Mucosa of gallbladder (tissue), 1 donor: ENCODE measurements at regions not wholly inside any gene's neighbourhood (a gene's known extent, or its start where the extent isn't known, plus 50 kb on each side); places are given as distances from the start of the nearest gene placed in this dataset.

Source experiments
- DNase-seq: peaks from one replicate; pipeline ENCODE4 v3.0.0-alpha.2; 2020; ENCODE audit warnings: low spot score
- donor health status: DM: no; HTN: no; CAD: no.

GRCh38 chr3:72490688-72491435 is 357.4 kb downstream of the SHQ1 start:
- no peak for DNase-seq

DNA sequence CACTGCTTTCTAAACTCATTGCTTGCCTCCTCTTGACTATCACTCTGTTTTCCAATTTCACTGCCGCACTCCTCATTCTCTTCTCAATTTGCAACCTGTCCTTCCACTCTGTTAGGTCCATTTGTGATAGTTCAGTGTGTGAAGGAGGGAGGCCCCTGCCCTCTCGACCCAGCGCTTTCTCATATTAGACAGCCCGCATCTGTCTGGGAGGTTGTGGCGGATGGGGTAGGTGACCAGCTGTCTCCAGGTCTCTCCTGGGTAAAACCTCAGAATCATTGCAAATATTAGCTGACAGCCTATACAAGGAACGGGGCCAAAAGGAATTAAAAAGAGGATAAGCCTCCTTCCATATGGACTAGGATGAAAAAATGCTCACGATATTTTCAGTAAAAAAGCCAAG is 358.3 kb downstream of the SHQ1 start:
- no peak for DNase-seq

DNA sequence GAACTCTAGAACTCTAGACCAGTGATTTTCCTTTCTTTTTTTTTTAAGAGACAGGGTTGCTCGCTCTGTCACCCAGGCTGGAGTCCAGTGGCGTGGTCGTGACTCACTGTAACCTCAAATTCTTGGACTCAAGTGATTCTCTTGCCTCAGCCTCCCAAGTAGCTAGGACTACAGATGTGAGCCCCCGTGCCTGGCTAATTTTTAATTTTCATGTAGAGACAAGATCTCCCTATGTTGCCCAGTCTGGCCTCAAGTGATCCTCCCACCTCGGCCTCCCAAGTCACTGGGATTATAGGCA is 359.6 kb downstream of the SHQ1 start:
- DNase-seq: no peak

- no peak for DNase-seq
These were observed 360.1 kb downstream of the SHQ1 start for GRCh38 chr3:72487946-72488737.

DNA sequence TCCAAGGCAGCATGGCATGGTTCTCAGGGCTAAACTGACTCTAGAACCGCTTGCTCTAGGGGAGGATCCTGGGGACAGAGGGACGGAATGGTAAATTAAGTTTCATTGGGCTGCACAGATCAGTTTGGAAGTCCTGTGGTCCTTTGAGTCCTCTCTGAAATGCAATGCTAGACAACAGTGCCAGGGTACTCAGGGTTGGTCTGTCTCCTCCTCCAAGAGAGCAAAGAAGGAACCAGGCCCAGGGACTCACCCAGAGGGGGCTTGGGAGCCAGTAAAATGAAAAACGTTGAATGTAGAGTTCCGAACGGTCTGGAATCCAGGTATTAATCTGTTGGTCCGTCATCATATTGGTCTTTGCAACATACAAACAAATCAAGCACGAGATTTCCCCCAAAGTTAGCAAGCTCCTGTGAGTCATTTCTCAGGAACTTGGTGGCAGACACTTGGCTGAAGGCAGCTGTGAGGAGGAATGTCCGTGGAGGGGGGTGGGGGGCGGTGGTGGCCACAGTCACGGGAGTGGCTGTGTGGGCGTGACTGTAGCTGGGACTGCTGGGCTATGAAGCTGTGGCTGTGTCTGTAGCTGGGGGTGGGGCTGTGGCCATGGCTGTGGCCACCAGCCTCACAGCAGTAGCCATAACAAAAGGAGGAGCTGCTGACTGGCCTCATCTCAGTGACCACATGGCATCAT is 361.0 kb downstream of the SHQ1 start:
- DNase-seq: peak; percentile 72

- peak; percentile 14 for DNase-seq
These were observed 362.6 kb downstream of the SHQ1 start for GRCh38 chr3:72485641-72486040.

DNA sequence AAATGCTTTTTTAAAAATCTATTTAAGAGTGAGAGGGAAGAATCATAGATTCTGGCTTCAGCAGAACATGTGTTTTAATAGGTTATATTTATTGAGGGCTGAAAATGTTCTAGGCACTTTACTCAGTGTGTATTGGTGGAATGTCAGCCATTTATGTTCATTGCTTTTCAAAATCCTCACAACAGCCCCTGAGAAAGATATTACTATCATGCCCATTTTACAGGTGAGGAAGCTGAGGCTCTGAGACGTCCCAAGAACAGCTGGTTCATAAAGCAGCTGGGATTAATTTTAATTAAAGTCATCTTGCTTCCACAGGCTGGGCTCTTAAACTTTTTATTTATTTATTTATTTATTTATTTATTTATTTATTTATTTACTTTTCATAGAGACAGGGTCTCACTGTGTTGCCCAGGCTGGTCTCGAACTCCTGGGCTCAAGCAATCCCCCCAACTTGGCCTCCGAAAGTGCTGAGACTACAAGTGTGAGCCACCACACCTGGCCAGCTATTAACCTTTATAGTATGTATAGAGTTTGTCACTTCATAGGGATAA is 364.6 kb downstream of the SHQ1 start:
- DNase-seq: no peak

DNA sequence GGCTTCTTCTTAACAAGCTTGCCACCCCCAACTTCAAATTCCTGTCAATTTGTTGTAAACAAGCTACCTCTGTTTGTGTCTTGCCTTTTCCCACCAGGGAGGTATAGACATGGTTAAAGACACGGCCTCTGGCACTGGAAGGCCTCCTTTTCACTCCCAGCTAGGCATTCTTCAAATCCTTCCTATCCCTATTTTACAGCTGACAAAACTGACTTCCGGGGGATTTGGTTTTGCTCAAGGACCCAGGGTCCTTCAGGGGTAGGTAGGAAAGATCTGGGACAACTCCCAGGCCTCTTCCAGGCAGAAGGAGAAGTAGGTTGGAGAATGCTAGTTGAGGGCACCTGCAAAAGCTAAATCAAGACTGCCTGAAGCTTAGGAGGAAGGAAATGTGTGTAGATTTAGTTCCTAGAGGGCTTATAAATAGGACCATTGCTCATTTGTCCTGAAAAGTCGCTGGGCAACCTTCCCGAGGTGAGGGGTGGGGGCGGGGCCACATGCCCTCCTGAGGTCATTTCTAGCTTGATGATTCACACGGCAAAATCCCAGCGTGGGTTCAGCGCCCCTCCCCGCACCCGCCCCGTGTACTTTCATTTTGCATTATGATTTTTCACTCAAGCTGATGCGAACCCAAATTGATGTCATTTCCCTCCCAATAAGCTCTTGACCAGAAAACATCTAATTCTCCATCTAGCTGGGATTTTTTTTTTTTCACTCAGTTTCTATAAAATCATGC is 365.5 kb downstream of the SHQ1 start:
- peak; percentile 54 for DNase-seq

DNA sequence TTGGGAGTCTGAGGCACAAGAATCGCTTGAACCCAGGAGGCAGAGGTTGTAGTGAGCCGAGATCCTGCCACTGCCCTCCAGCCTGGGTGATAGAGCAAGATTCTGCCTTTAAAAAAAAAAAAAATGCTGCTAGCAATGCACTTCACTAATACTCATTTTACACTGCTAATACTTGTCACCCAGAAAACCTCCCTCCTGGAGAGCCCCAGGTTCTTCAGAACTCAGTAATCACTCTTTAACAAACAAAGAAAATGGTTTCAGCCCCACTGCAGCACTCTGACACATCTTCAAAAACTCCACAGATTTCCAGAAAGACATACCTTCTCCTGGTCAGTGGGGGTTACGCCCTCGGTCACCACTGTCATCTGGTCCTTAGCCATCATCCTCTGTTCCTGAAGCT is 366.7 kb downstream of the SHQ1 start:
- no peak for DNase-seq

DNA sequence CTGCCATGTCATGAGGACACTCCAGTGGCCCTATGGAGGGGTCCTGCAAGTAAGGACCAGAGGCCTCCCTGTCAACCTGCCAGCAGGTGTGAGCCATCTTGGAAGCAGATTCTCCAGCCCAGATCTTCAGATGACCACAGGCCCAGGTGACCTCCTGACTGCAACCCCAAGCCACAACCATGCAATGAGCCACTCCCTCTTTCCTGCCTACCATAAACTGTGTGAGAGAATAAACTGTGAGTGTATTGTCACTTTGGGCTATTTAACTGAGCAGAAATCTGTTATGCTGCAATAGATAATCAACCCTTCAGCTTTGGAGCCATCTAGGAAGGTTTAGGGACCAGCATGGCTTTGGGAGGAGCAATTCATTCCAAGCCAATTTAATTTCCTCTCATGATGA is 367.9 kb downstream of the SHQ1 start:
- DNase-seq: no peak

- DNase-seq: no peak
These were observed 368.5 kb downstream of the SHQ1 start for GRCh38 chr3:72479651-72480215.

DNA sequence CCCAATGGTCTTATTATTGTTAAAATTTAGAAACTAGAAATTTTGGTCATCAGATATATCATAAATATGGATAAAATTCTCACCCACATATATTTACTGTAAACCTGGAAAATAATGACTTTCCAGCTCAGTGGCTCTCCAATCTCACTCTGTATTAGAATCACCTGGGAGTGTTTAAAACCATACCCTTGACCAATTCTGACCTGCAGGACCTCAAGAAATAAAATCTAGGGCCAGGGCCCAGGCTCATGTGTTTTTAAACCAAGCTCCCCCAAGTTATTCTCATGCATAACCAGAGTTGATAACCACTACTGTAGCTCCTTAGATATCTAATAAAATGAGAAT is 372.1 kb downstream of the SHQ1 start:
- DNase-seq: no peak

DNA sequence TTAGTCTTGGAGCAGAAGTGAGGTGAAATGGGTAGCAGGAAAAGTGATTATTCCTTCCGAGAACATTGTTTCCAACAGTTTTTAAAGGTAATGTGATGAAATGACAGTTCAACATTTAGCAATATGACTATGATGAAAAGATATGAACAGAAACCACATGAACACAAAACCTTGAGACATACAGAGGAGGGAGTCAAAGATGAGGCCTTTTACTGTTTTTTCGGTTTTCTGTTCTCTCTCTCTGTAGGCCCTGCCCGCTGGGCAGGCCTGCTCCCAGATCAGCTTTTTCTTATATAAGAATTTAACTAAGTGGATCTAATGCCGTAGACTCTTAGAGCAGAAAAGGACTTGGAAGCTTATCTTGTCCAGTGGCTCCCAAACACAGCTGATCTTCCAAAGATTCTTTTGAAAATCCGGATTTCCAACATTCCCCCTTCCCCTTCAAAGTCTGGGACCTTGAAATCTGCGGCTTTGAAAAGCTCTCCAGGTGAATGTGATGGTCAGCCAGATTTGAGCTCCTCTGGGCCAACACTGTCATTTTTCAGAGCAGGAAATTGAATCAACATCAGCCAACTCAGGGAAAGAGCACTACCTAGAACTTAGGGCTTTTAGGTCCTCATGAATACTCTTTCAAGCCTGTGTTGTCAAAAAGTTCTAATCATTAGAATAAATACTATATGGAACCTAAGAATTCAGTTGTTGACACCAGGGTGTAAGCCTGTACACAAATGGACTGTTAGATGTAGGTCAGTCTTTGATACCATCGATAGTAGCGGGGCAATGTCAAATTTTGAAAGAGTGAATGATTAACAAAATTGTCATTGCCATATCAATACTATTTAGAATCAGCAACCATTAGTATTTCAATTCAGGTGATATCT is 372.7 kb downstream of the SHQ1 start:
- DNase-seq: no peak

- DNase-seq: no peak
These were observed 373.5 kb downstream of the SHQ1 start for GRCh38 chr3:72474775-72475174.

- DNase-seq: no peak
These were observed 375.1 kb downstream of the SHQ1 start for GRCh38 chr3:72473156-72473555.

DNA sequence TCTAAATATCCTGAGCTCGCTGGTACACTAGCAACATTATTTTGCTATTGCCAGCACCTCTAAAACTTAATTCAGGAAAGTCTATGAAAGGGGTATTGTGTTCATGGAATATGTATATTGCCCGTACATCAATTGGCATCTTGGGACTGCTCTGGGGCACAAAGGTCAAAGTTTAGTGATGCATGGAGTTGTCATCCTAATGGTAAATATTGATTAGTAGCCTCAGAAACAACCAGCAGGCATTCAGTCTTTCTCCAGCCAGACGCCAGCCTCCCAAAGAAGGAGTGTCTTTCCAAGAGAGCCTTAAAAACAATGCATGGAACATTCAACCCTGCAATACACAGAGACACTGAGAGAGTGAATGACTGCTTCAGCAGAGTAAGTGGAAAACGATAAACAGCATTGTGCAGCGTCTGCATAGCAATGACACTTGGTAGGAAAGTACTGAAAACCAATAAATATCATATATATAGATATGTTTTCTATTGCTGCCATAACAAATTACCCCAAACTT is 377.3 kb downstream of the SHQ1 start:
- no peak for DNase-seq

- DNase-seq: no peak
These were observed 382.4 kb downstream of the SHQ1 start for GRCh38 chr3:72465853-72466252.

DNA sequence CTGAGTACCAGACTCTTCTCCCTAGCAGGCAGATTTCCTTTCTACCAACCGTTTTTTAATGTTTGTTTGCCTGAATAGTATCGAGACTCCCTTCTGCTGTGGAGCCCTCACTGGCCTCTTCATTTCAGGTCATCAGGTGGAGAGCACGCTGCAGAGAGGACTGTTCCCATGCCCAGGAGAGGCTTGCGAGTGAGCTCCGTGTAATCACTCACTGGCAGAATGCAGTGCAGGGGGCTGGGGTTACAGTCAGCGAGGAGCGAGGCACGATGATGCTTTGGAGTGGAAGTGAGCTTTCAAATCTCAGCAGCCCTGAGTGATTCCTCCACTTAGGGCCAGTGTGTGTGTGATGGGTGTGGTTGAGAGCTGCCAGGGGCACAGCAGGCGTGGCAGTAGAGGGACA is 385.2 kb downstream of the SHQ1 start:
- DNase-seq: no peak

DNA sequence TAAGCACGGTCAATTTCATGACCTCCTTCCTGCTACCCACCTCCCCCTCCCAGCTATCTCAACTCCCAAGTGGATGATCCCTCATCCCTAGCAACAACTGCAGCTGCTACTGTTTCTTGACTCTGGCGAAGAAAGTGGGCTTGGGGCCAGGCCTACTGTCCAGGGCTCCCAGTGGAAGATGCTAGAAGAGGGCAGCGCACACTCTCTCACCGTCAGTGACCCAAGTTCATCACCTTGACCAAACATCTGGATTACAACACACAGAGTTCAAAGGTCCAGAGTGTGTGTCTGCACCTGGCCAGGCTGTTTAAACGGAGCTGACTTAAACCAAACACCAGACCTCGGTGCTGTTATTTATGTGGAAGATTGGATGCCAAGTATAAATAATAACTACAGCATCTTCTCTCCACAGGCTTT is 385.6 kb downstream of the SHQ1 start:
- no peak for DNase-seq

- DNase-seq: no peak
These were observed 386.5 kb downstream of the SHQ1 start for GRCh38 chr3:72461787-72462186.
